Right hindlimb (tissue), 1 donor: ENCODE measurements at regions not wholly inside any gene's neighbourhood (a gene's known extent, or its start where the extent isn't known, plus 50 kb on each side); places are given as distances from the start of the nearest gene placed in this dataset.
"Not testable (repeated sequence)": the region's sequence is repeated elsewhere in the genome, so short reads cannot be mapped to it uniquely, and the experiment has no call there.

Experiments used
- DNase-seq: peaks from one replicate; pipeline ENCODE4 v3.0.0-alpha.2; 2018

DNA sequence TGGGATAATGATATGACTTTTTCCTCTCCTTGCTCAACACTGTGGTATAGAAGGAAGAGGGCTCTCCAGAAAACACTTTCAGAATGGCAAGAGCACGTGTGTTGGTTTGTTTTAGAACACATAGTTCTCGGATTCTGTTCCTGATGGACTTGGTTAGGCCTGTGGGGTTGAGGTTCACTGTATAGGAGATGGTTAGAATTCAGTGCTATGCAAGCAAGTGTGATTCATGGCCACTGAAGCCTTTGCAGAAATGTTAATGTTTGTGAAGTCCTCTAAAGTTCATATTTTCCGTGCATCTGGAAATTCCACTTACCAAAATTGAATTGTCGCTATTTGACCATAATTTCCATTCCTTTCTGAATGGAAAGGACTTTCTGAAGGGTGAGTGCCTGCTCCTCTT, 233.2 kb upstream of the DDHD1 start:
- DNase-seq: no peak

DNA sequence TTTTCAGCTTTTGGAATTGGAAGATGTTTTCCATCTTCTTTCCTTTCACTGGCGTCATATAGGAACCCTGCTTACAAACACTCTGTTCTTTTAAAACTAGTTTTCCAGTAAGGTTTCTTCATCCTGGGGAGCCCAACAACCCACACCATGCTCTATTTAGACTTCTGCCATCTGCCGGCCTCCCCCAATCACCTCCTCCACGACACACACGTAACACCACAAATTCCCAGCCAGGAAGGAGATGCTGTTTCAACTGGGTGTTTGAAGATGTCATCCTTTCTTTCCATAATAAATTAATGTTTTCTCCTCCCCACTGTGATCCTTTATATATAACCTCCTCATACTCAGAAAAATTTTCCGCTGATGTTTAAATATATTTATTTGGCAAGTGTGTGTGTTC, 231.4 kb upstream of the DDHD1 start:
- no peak for DNase-seq

DNA sequence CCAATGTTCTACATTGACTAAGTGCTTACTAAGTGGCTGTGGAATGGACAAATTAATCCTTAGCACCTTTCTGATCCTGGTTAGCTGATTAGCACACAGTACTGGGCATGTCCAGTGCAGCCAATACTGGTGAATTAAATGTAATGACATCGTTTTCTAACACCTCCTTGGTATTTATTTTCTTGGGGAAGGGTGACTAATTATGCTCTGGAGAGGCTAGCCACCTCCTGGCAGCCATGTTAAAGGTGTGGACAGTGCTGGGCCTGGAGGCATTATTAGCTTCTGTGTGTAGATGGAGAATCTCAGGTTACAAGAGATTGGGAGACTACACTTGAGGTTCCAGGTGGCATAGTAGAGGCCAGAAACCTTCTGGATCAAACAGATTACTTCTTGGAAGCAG, 230.9 kb upstream of the DDHD1 start:
- DNase-seq: no peak

DNA sequence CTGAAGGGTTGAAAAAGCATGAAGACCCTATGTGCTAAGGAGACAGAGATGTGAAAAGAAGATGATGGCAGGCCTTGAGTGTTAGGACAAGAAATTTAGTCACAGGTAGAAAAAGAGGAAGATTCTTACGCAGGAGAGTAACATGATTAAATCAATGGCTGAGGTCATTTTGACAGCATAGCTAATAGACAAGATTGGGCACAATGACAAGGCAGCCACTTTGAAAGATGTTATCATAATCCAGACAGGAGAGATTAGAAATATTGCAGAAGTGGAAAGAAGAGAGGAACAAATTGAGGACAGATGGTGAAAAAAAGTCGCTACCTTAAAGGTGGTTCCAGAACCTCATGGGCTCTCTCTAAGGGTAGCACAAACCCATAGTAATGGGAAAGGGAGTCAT, 228.8 kb upstream of the DDHD1 start:
- no peak for DNase-seq

DNA sequence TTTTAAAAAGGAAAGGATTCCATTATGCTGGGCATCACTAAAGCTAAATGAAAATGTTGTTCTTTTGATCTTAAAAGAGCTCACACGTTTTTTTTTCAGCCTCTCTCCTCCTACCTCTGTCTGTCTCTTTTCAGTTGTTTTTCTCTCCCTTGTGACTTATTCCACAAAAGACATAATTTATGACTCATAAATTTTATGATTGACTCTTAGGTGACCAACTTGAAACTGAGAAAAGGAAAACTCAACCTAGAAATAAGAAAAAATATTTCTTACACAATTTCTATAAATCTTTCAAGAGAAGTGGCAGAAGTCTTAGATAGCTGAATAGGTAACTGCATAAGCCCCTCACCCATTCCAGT, 227.7 kb upstream of the DDHD1 start:
- DNase-seq: no peak

DNA sequence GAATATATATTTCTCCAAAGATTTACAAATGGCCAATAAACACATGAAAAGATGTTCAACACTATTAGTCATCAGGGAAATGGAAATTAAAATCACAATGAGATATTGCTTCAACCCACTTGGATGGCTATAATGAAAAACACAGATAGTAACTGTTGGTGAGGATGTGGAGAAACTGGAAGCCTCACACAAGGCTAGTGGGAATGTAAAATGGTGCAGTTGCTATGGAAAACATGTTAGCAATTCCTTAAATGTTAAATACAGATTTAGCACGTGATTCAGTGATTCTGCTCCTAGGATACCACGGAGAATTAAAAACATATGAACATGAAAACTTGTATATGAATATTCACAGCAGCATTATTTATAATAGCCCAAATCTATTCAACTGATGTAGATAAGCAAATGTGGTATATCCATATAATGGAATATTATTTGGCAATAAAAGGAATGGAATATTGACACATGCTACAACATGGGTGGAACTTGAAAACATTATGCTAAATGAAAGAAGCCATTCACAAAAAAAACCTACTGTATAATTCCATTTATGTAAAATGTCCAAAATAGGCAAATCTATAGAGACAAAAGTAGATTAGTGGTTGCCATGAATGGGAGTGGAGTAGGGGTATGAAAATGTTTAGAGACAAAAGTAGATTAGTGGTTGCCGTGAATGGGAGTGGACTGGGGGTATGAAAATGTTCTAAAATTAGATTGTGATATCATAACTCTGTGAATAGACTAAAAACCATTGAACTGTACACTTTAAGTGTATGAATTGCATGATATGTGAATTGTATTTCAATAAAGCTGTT, 227.1 kb upstream of the DDHD1 start:
- no peak for DNase-seq

DNA sequence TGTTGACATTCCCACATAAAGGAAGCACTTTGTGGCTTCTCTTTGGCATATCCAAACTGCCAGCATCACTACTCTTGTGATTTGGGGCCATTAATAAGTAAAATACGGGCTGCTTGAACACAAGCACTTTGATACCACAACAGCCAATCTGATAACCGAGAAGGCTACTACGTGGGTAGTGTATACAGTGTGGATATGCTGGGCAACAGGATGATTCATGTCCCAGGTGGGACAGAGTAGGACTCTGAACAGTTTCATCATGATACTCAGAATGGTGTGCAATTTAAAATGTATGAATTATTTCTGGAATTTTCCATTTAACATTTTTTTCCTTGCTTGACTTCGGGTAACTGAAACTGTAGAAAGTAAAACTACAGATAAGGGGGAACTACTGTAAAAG, 225.0 kb upstream of the DDHD1 start:
- no peak for DNase-seq

DNA sequence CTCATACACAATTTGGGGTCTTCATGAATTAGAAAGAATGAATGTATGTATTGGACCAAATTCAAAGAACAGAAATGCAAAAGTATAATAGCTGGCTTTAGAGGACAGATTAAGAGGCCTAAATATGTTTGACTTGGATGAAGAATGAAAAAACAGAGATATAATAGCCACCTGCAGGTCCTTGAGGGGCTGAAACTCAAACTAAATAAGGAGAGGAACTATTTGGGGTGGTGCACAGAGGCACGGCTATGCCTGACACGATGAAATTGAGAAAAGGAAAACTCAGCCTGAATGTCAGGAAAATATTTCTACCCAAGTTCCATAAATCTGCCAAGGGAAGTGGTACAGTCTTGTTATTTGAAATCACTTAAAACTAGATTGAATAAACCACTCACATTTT, 222.9 kb upstream of the DDHD1 start:
- no peak for DNase-seq

DNA sequence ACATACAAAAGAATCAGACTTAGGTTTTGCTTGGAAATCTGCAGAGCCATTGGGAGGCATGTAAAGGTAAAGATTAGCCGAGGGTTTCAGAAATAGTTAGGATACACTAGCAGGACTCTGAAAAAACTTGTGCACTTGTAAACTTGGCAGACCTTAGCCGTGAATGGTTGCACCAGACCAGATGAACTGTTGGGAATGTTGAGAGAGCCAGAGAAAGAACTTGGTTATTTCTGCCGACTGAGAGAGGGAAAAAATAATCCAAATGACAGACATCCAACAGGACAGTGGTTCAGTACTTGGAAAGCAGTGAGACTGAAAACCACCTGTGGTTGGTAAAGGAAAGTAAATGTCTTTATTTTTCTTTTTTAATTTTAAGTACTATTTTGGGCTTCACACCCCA, 222.5 kb upstream of the DDHD1 start:
- peak; percentile 47 for DNase-seq

DNA sequence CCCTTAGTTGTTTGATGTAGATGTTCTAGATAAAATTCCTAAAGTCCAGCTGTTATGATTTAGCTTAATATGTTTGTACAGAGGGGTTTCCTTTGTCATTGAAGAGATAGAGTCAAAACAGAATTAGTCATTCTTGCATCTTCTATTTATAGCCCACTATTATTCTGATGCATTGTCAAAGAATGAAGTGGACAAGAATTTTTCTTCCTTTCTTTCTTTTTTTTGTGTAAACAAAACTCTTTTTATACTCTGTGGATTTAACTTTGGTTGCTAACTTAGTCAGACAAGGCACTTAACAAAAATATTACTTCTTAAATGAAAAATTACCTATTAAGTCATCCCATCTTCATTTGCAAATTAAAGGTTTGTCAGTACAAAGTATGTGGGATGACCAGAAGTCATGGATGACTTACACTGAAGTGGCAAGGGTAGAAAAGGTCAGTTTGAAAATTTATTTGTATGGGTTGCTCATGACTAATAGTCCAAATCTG, 215.6 kb upstream of the DDHD1 start:
- DNase-seq: no peak

DNA sequence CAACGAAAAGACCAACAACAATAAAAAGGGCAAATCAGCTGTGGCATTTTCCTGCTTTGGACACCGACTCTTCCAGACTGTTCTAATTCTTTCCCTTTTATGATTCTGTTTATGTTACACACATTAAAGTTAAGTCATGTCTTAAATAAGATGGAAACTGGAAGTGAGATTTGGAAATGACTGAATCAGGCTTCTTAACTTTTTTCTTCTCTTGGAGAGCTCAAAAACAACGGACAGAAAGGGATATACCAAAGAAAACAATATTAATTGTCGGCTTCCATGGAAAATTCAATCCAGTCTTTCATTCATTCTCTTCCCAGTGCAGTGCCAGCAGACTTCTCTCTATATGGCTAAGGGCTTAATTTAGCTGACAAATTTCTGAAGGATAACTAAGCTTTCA, 214.9 kb upstream of the DDHD1 start:
- no peak for DNase-seq

DNA sequence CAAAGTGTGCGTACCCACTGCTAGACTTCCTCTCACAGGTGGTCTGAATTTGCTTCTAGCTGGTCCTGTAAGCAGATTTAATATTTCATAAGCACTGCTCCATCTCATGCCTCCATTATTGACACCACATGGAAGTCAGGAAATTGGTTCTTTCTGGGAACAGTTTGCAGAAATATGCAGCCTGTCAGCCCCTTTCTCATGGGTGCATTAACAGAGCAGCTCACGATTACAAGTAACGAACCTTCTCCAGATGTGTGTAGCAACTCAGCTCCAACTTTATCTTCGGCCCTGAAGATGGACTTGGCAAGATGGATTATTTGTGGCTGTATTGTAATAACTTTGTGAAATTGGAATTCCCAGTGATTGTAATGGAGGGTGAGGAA, 214.5 kb upstream of the DDHD1 start:
- DNase-seq: peak; percentile 70

DNA sequence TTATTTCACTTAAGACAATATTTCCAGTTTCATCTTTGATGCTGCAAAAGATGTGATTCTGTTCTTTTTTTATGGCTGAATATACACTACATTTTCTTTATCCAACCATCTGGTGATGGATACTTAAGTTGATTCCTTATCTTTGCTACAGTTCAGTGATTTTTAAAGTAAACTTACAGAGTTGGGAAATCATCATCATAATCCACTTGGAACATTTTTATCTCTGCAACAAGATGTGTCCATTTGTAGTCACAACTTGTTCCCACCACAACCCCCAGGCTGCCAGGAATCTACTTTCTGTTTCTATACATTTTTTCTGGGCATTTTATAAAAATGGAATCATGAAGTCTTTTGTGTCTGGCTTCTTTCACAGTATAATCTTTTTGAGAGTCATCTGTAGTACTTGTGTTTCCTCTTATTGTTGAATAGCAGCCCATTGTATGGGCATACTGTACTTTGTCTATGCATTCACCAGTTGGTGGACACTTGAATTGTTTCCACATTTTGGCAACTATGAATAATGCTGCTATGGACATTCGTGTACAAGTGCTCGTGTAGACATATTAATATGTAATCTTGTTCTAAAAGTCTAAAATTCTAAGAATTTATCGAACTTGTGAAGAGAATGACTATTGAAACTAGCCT, 212.5 kb upstream of the DDHD1 start:
- no peak for DNase-seq

DNA sequence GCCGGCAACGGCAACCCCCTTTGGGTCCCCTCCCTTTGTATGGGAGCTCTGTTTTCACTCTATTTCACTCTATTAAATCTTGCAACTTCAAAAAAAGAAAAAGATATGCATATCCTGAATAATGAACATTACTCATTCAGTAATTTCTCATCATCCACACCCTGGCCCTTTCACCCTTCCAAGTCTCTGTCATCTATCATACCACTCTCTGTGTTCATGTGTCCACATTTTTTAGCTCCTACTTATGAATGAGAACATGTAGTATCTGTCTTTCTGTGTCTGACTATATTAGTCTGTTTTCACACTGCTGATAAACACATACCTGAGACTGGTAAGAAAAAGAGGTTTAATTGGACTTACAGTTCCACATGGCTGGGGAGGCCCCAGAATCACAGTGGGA, 209.8 kb upstream of the DDHD1 start:
- not testable (repeated sequence) for DNase-seq

DNA sequence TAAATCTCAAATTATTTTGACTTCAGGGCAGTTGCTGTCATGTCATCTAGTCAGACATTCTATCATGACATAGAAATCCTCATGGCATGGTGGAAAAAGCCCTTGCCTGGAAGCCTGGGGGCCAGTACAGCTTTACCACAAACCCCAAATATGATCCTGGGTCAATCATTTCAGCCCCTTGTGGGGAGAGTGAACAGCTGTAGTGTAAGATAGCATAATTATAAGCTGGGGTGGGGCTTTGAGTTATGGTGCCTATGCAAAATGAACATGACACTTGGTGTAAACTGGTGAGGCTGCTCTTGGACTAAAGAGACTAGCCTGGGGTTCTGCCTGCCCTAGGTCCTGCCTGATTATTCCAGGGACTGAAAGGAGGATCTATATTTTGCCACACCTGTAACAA, 207.7 kb upstream of the DDHD1 start:
- DNase-seq: no peak

DNA sequence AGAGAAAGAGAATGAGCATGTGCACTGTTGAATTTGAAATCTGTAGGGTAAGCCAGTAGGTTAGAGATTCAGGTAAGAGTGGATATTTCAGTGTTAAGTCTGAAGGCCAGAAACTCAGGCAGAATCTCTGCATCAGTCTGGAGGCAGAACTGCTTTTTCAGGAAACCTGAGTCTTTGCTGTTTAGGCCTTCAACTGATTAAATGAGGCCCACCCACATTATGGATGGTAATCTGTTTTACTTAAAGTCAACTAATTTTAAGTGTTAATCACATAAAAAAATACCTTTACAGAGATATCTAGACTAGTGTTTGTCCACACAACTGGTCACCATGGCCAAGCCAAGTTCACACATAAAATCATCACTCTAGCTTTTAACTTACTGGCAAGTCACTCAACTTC, 205.0 kb upstream of the DDHD1 start:
- no peak for DNase-seq

DNA sequence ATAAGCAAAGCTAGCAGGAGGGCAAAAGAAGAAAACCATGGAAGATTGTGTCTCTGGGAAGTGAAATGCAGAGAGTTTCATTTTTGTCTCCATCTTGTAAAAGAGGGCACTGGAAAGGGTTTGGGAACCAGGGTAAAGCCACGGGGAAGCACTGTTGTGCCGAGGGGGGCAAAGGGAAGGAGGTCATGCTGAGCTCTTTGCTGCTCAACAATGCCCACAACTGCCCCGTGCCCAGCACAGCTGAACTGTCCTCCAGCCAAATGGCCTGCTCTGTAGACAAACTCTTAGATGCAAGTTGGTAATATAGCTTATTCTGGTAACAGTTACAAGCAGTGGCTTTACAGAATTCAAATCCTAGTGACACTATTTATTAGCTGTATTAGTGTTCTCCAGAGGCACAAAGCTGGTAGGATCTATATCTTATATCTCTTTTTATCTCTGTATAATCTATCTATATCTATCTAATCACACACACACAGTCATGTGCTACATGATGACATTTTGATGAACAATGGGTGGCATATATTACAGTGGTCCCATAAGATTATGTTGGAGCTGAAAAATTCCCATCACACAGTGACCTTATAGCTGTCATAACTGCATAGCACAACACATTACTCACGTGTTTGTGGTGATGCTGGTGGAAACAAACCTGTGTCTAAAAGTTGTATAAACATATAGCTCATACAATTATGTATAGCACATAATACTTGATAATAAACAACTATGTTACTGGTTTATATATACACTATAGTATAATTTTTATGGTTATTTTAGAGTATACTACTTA, 203.4 kb upstream of the DDHD1 start:
- DNase-seq: no peak

DNA sequence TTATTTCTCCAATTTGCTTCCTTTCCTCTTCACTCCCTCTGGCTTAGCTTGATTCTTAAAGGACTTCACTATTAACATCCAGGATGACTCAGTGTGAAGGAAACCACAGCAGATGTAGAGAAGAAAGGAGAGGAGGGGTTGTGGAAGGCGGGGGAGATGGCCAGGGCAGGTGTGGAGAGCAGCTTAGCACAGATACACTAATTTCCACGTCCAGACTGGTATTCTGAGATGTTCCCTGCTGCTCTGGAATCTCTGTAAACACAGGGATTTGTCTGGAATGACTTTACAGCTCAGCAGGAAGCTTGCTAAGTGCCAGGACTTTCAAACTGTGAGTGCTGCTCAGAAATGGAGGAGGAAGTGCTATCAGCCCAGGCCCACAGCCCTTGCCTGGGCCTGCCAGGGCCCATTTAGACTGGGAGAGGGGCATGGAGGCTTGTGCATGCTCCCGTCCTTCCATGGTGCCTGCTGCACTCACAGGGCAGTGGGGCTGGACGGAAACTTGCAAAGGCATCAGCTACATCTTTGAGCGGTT, 202.5 kb upstream of the DDHD1 start:
- peak; percentile 40 for DNase-seq

DNA sequence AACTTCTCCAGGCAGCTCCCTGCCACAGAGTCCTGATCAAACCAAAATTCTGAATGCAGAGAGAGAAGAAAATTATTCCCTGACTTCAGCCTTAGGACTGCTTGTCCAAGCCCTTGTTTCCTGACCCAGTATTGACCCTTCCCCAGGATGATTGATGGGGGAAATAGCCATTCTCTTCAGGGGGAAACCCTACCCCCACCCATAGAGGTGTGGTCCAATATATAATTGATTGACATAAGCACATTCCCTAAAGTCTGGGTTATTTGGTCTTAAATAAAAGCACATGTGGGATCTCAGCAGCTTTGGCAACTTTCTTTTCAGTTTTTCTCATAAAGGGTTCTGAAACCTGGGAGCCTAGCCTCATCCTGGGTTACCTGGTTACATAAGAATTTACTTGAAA, 201.2 kb upstream of the DDHD1 start:
- no peak for DNase-seq

DNA sequence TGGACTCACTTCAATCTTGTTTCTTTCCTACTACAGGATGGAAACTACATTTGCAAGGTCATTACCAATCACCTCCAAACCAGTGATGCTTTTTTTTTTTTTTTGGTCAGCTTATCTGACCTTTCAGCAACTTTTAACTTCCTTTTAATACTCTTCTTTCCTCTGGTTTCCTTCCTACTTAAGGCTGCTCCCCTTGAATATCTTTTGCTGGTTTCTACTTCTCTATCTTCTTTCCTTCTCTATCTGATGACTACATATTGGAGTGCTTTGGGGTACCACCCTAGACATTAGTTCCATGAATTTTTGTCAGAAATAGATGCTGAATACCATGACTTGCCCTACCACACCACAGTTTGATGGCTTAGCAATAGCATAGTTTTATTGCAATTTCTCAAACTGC, 197.7 kb upstream of the DDHD1 start:
- DNase-seq: no peak

DNA sequence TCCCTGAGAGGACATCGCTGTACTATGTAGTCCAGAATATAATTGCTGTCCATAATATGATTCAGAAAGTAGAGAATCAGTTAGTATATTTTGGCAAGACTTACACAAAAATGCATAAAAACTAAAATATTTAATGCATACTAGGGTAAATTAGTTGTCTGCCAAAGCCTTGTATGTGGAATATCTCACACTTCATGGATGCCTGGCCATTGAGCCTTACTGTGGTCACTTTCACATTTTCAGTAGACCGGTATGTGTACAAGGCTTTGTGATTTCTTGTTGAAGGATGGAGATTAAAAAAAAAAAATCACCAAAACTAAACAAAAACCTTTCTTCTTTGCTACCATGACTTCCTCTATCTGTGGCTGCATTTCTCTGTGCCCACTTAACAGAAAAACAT, 197.3 kb upstream of the DDHD1 start:
- DNase-seq: no peak

DNA sequence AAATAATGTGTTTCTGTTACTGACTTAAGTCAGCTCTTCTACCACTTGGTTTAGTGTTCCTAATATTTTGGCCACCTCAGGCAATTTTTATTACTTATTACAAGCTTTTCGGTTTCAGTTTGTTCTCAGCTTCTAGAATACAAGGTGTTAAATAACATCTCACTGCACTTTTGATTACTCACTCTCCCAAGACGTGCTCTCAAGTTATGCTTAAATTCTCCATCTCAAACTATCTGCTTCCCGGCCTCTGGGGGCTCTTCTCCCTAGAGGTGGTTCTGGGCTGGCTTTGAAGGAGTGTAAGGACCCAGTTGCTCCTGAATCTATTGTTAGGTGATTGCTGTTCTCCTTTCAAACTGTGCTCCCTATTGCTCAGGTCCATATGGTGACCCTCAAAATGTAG, 193.9 kb upstream of the DDHD1 start:
- no peak for DNase-seq

DNA sequence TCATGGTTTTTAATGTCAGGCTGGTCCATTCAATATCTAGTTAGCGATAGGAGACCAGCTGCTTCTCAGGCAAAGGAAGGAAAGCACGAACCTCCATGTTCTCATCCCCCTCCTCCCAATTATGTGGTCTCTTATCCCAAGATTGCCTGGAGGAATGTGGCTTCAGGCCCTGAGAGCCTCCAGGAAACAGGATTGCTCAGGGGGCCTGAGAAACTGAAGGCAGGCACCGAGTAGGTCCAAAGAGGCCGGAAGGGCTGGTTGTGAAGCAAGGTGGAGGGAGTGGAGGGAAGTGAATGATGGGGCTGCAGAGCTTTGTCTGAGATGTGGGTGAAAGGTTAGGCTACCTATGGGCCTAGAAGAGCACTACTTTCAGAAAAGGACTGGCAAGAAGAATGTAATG, 188.2 kb upstream of the DDHD1 start:
- DNase-seq: no peak

DNA sequence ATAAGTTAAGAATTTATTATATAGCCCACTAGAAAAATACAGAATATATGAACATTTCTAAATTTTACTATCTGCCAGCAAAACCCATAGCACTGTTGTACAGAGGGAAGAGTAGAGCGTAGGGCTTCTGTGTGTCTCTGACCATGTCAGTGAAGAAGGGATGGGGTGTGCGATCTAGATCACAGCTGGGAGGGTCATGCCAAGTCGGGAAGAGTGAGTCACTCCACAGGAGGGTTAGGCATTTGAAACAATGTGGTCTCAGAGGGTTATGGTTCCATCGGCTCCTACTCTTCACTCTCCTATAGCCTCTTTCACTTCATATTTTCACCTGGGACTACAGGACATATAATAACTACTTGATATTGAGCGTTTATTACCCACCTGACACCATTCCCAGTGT, 185.1 kb upstream of the DDHD1 start:
- no peak for DNase-seq
